Esophagus muscularis mucosa (tissue), 4 donors: ENCODE measurements at regions not wholly inside any gene's neighbourhood (a gene's known extent, or its start where the extent isn't known, plus 50 kb on each side); places are given as distances from the start of the nearest gene placed in this dataset.

Experiments
- DNase-seq: peaks from one replicate; pipeline ENCODE4 v3.0.0-alpha.2; 2017; ENCODE audit errors: extremely low spot score
- H3K27ac ChIP-seq, 4 donors: fragments of 200-600 bp; sonication (generic); replicated peaks in 1 of 4; 1 replicate in 3 of 4; 2 replicates in 1 of 4; pipeline ENCODE4 v1.5.1; 2016 to 2019; ENCODE audit warnings: mild to moderate bottlenecking in 1 of 4
- H3K27me3 ChIP-seq, 4 donors: fragments of 200-600 bp; sonication (generic); one replicate each; pipeline versions ENCODE4 v1.5.1 to v1.6.0; 2016 to 2019
- H3K36me3 ChIP-seq, 4 donors: fragments of 200-600 bp; sonication (generic); one replicate each; pipeline ENCODE4 v1.5.1; 2016 to 2019
- H3K4me1 ChIP-seq, 4 donors: fragments of 200-600 bp; sonication (generic); one replicate each; pipeline ENCODE4 v1.5.1; 2016 to 2019
- H3K4me3 ChIP-seq, 4 donors: fragments of 200-600 bp; sonication (generic); 1 replicate in 2 of 4; 2 replicates in 2 of 4; pipeline ENCODE4 v1.5.1; 2016 to 2019; ENCODE audit warnings: mild to moderate bottlenecking in 4 of 4, moderate library complexity in 1 of 4
- H3K9me3 ChIP-seq, 4 donors: fragments of 200-600 bp; sonication (generic); 1 replicate in 3 of 4; 2 replicates in 1 of 4; pipeline ENCODE4 v1.5.1; 2016 to 2019
- CTCF ChIP-seq, 3 experiments: fragments of 200-600 bp in 2 of 3; fragments of 450-650 bp in 1 of 3; sonication (generic) in 2 of 3; IDR thresholded peaks; one replicate each; pipeline ENCODE4 v1.5.1; 2017 to 2019; ENCODE audit warnings: antibody characterized with exemption in 3 of 3, mild to moderate bottlenecking in 2 of 3, moderate library complexity in 1 of 3
- EP300 ChIP-seq: sonication (generic); formaldehyde crosslinking; IDR thresholded peaks from one replicate; pipeline ENCODE4 v1.6.1; 2017; ENCODE audit warnings: antibody characterized with exemption
- POLR2A ChIP-seq: fragments of 450-650 bp; IDR thresholded peaks from one replicate; pipeline ENCODE4 v1.6.1; 2017; ENCODE audit warnings: antibody characterized with exemption, moderate library complexity, mild to moderate bottlenecking, low read depth
- POLR2AphosphoS5 ChIP-seq, 2 donors: sonication (generic); formaldehyde crosslinking; IDR thresholded peaks; one replicate each; pipeline ENCODE4 v1.6.1; 2017; ENCODE audit warnings: antibody characterized with exemption in 2 of 2
- WGBS: methylation state at CpG from one replicate; pipeline ENCODE4 v1.1.5; 2018; 5-methylcytosine and 5-hydroxymethylcytosine counted together
- intact Hi-C: fragments of 100-400 bp; cut with DNase I; formaldehyde crosslinking; loops from one replicate; pipeline ENCODE4 v1.15.1; 2023

GRCh38 chrX:74023203-74023602 is 170.7 kb upstream of the XIST start:
- DNase-seq, result no peak
- intact Hi-C loops, result no loop called here
- Histone ChIP-seq H3K36me3 (no peaks in the 10 kb centered on the region), H3K4me3 (no peak overlapping the region), H3K27ac (no peak overlapping the region), H3K27me3 (no peaks in the 10 kb centered on the region), H3K9me3 (peaks cover 0 to 7% (median 0%) of the 10 kb centered on the region in 4 donors), H3K4me1 (no peaks in the 10 kb centered on the region)
- TF ChIP-seq POLR2A, result no peak
- TF ChIP-seq CTCF (IDR thresholded peaks at IDR 0.05), result no peak
- TF ChIP-seq POLR2AphosphoS5 (IDR thresholded peaks at IDR 0.05), result no peak
- TF ChIP-seq EP300, result no peak
- WGBS, result 78% methylated on average over 2 of the region's 2 CpGs

GRCh38 chrX:74018253-74018652 is 165.7 kb upstream of the XIST start:
- Histone ChIP-seq H3K36me3 (no peaks in the 10 kb centered on the region), H3K4me3 (no peak overlapping the region), H3K4me1 (peaks cover 0 to 6% (median 0%) of the 10 kb centered on the region in 4 donors), H3K9me3 (no peaks in the 10 kb centered on the region), H3K27me3 (no peaks in the 10 kb centered on the region), H3K27ac (no peak overlapping the region)
- WGBS, result 96% methylated on average over 8 of the region's 8 CpGs
- TF ChIP-seq EP300, result no peak
- no peak for TF ChIP-seq CTCF (IDR thresholded peaks at IDR 0.05)
- no peak for TF ChIP-seq POLR2AphosphoS5 (IDR thresholded peaks at IDR 0.05)
- intact Hi-C loops, result no loop called here
- no peak for DNase-seq

DNA sequence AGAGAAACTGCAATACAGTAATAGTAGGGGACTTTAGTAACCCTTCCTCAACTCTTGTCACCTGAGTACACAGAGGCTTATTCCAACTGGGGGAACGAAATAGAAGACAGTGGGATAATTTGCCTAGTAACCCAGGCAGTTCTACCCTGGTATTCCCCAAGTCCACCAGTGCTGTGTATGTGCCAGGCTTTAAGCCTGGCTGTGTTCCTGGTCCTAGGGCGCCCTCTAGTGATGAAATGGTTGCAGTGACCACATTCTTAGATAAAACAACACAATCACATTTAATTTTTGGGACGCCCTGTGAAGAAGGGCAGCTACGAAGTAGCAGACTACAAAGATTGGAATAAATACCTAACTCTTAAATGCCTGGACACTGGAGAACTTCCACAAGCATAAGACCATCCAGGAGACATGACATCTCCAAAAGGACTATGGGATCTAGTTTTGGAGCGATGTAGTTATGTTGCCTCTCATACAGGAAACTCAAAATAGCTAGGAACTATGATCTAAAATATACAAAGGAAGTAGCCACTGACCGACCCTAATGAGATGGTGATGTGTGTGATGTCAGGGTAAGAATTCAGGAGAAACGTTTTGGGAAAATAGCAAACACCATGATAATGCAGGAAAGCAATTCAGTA is 163.0 kb upstream of the XIST start:
- Histone ChIP-seq H3K27ac (no peak overlapping the region), H3K9me3 (no peaks in the 10 kb centered on the region), H3K36me3 (no peaks in the 10 kb centered on the region), H3K4me1 (peaks cover 0 to 6% (median 0%) of the 10 kb centered on the region in 4 donors), H3K4me3 (no peak overlapping the region), H3K27me3 (no peaks in the 10 kb centered on the region)
- peak; percentile 68 to 79 (median 78) for TF ChIP-seq CTCF (IDR thresholded peaks at IDR 0.05)
- TF ChIP-seq POLR2AphosphoS5 (IDR thresholded peaks at IDR 0.05), result peak in 1 of 2 donors; percentile 21
- no peak for TF ChIP-seq EP300
- intact Hi-C loops, result loop anchor here (1.0 kb wide), 1 partner anchor 160 kb away; no protein-coding TSS in a partner anchor
- 26% methylated on average over 7 of the region's 7 CpGs for WGBS
- DNase-seq, result no peak

GRCh38 chrX:74009041-74009440 is 156.5 kb upstream of the XIST start:
- Histone ChIP-seq H3K27me3 (no peaks in the 10 kb centered on the region), H3K36me3 (peaks cover 0 to 4% (median 0%) of the 10 kb centered on the region in 4 donors), H3K27ac (no peak overlapping the region), H3K4me3 (no peak overlapping the region), H3K4me1 (no peaks in the 10 kb centered on the region), H3K9me3 (no peaks in the 10 kb centered on the region)
- WGBS, result 95% methylated on average over 2 of the region's 2 CpGs
- intact Hi-C loops, result no loop called here
- TF ChIP-seq POLR2A (no peak), CTCF (IDR thresholded peaks at IDR 0.05) (no peak), POLR2AphosphoS5 (IDR thresholded peaks at IDR 0.05) (no peak), EP300 (no peak)
- no peak for DNase-seq

DNA sequence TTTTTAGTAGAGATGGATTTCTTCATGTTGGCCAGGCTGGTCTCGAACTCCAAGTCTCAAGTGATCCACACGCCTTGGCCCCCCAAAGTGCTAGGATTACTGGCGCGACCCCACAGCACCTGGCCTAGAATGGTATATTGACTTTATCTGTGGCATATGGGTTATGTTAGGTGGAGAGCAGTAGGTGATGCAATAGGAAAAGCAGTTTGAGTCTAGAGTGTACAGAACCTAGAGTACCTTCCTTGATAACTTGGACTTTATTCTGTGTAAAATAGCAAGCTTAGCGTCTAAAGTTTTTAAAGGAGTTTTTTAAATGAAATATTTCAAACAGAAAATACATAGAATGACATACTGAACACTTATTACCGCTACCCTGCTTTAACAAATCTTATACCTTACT is 139.5 kb upstream of the XIST start:
- DNase-seq, result no peak
- H3K27me3 ChIP-seq, result no peaks in the 10 kb centered on the region
- TF ChIP-seq EP300 (no peak), CTCF (IDR thresholded peaks at IDR 0.05) (no peak), POLR2AphosphoS5 (IDR thresholded peaks at IDR 0.05) (no peak), POLR2A (no peak)
- intact Hi-C loops, result no loop called here
- no peak overlapping the region for H3K27ac ChIP-seq
- no peaks in the 10 kb centered on the region for H3K9me3 ChIP-seq
- H3K4me3 ChIP-seq, result no peak overlapping the region
- WGBS, result 93% methylated on average over 6 of the region's 6 CpGs
- peaks cover 0 to 22% (median 16%) of the 10 kb centered on the region in 4 donors for H3K36me3 ChIP-seq
- H3K4me1 ChIP-seq, result no peaks in the 10 kb centered on the region
